Astrocyte (in vitro differentiated cells and primary cell): ENCODE measurements at regions not wholly inside any gene's neighbourhood (a gene's known extent, or its start where the extent isn't known, plus 50 kb on each side); places are given as distances from the start of the nearest gene placed in this dataset.

Experiments
- EZH2 ChIP-seq: IDR thresholded peaks from 2 replicates; pipeline ENCODE4 v1.6.1; 2012; ENCODE audit warnings: mild to moderate bottlenecking, low read length, inconsistent platforms; ENCODE audit not compliant: insufficient read depth
- TF ChIP-seq, protein P1 (sequence below): IDR thresholded peaks from 2 replicates; pipeline ENCODE4 v1.5.1; 2011; ENCODE audit warnings: low read depth, mild to moderate bottlenecking, inconsistent platforms, low read length, moderate library complexity; ENCODE audit not compliant: insufficient read depth

GRCh38 chrX:68910731-68911428, 82.1 kb downstream of the EFNB1 start:
- TF ChIP-seq, protein P1, sequence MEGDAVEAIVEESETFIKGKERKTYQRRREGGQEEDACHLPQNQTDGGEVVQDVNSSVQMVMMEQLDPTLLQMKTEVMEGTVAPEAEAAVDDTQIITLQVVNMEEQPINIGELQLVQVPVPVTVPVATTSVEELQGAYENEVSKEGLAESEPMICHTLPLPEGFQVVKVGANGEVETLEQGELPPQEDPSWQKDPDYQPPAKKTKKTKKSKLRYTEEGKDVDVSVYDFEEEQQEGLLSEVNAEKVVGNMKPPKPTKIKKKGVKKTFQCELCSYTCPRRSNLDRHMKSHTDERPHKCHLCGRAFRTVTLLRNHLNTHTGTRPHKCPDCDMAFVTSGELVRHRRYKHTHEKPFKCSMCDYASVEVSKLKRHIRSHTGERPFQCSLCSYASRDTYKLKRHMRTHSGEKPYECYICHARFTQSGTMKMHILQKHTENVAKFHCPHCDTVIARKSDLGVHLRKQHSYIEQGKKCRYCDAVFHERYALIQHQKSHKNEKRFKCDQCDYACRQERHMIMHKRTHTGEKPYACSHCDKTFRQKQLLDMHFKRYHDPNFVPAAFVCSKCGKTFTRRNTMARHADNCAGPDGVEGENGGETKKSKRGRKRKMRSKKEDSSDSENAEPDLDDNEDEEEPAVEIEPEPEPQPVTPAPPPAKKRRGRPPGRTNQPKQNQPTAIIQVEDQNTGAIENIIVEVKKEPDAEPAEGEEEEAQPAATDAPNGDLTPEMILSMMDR = no peak
- TF ChIP-seq EZH2 = no peak
